ENCODE measurements at regions not wholly inside any gene's neighbourhood (a gene's known extent, or its start where the extent isn't known, plus 50 kb on each side); places are given as distances from the start of the nearest gene placed in this dataset.

GRCh38 chr3:17882981-17883380 lies 140.6 kb upstream of the TBC1D5 start:
- Histone ChIP-seq H3K4me2 (no peak overlapping the region), H3F3A (replicated peaks; ENCODE audit: low read depth) (no peaks in the 10 kb centered on the region), H3K36me3 (ENCODE audit: insufficient read depth) (no peaks in the 10 kb centered on the region), H2AFZ (no peak overlapping the region), H3K9me2 (ENCODE audit: insufficient read depth) (no peaks in the 10 kb centered on the region; the same call in 1 of the 2 replicates), H3K4me3 (no peak overlapping the region), H3K79me2 (replicated peaks; ENCODE audit: insufficient read depth) (peaks cover 5% of the 10 kb centered on the region; the same call in 1 of the 2 replicates), H3K27ac (ENCODE audit: low read depth) (no peak overlapping the region), H3K4me1 (ENCODE audit: insufficient read depth) (no peaks in the 10 kb centered on the region), H3K27me3 (ENCODE audit: insufficient read depth) (no peaks in the 10 kb centered on the region), H4K20me1 (replicated peaks; ENCODE audit: insufficient read depth) (no peaks in the 10 kb centered on the region)
- Mint-ChIP-seq H3K4me3 (no peak overlapping the region), H3K27ac (no peak overlapping the region), H3K4me1 (no peaks in the 10 kb centered on the region), H3K27me3 (ENCODE audit: insufficient read depth, low read depth, poor library complexity) (peaks cover 2% of the 10 kb centered on the region), H3K9me3 (no peaks in the 10 kb centered on the region), H3K36me3 (ENCODE audit: low read depth) (no peaks in the 10 kb centered on the region)
- no peak for ATAC-seq
- no peak for DNase-seq (ENCODE audit: low spot score)
- TF ChIP-seq ETS1 (IDR thresholded peaks at IDR 0.05) (no peak), ZNF114 (CRISPR knock-in tag; IDR thresholded peaks at IDR 0.05) (no peak), NANOG (IDR thresholded peaks at IDR 0.05; ENCODE audit: borderline replicate concordance) (no peak), REST (IDR thresholded peaks at IDR 0.05; ENCODE audit: unreplicated experiment) (no peak), CREB1 (CRISPR knock-in tag; IDR thresholded peaks at IDR 0.05; ENCODE audit: low read depth) (no peak), POLR2AphosphoS5 (IDR thresholded peaks at IDR 0.05; ENCODE audit: low read depth) (no peak), JUNB (IDR thresholded peaks at IDR 0.05; ENCODE audit: unreplicated experiment) (no peak), EZH2phosphoT487 (IDR thresholded peaks at IDR 0.05; ENCODE audit: unreplicated experiment) (no peak), ZNF462 (CRISPR knock-in tag; IDR thresholded peaks at IDR 0.05) (no peak), ZNF331 (CRISPR knock-in tag; IDR thresholded peaks at IDR 0.05; ENCODE audit: low read depth) (no peak)
